Posterior cingulate gyrus (tissue), 11 donors: ENCODE measurements at regions not wholly inside any gene's neighbourhood (a gene's known extent, or its start where the extent isn't known, plus 50 kb on each side); places are given as distances from the start of the nearest gene placed in this dataset.
A peak's percentile ranks its signal among the peaks of the same experiment; 100 is the strongest.
"Not testable (repeated sequence)": the region's sequence is repeated elsewhere in the genome, so short reads cannot be mapped to it uniquely, and the experiment has no call there.

Experiments used
- DNase-seq, 10 donors: peaks; one replicate each; pipeline versions ENCODE4 v3.0.0 to v3.0.0-alpha.2; 2020 to 2021; ENCODE audit warnings: mixed read lengths in 3 of 10
- intact Hi-C: fragments of 100-400 bp; cut with DNase I; formaldehyde crosslinking; loops from one replicate; pipeline ENCODE4 v1.15.1; 2023

- intact Hi-C loops, result no loop called here
- no peak for DNase-seq
Measured at GRCh38 chr9:110073356-110073905, 134.5 kb downstream of the C9orf152 start.

GRCh38 chr9:110076894-110077725 lies 130.8 kb downstream of the C9orf152 start:
- DNase-seq, result no peak
- intact Hi-C loops, result no loop called here

- intact Hi-C loops, result no loop called here
- DNase-seq, result no peak
Measured at GRCh38 chr9:110077925-110078324, 130.0 kb downstream of the C9orf152 start.

GRCh38 chr9:110078604-110079003 lies 129.4 kb downstream of the C9orf152 start:
- no peak for DNase-seq

GRCh38 chr9:110081395-110081794 lies 126.6 kb downstream of the C9orf152 start:
- intact Hi-C loops, result no loop called here
- DNase-seq, result no peak

More at GRCh38 chr9:110078604-110079003, 129.4 kb downstream of the C9orf152 start:
- intact Hi-C loops, result no loop called here

GRCh38 chr9:110083866-110084265 lies 124.1 kb downstream of the C9orf152 start:
- DNase-seq, result no peak
- intact Hi-C loops, result no loop called here

GRCh38 chr9:110086537-110086936 lies 121.4 kb downstream of the C9orf152 start:
- intact Hi-C loops, result no loop called here

GRCh38 chr9:110087605-110088004 lies 120.4 kb downstream of the C9orf152 start:
- intact Hi-C loops, result no loop called here
- no peak for DNase-seq

More at GRCh38 chr9:110086537-110086936, 121.4 kb downstream of the C9orf152 start:
- DNase-seq, result no peak

GRCh38 chr9:110088099-110088498 lies 119.9 kb downstream of the C9orf152 start:
- intact Hi-C loops, result no loop called here
- no peak for DNase-seq

GRCh38 chr9:110089681-110090370 lies 118.1 kb downstream of the C9orf152 start:
- no peak for DNase-seq
- intact Hi-C loops, result no loop called here

- intact Hi-C loops, result no loop called here
- DNase-seq, result no peak
Measured at GRCh38 chr9:110092792-110093191, 115.2 kb downstream of the C9orf152 start.

- intact Hi-C loops, result no loop called here
- no peak for DNase-seq
Measured at GRCh38 chr9:110093417-110093816, 114.5 kb downstream of the C9orf152 start.

- intact Hi-C loops, result no loop called here
- no peak for DNase-seq
Measured at GRCh38 chr9:110093871-110094270, 114.1 kb downstream of the C9orf152 start.

GRCh38 chr9:110095161-110095595 lies 112.8 kb downstream of the C9orf152 start:
- intact Hi-C loops, result no loop called here

GRCh38 chr9:110095776-110096175 lies 112.2 kb downstream of the C9orf152 start:
- no peak for DNase-seq
- intact Hi-C loops, result no loop called here

More at GRCh38 chr9:110095161-110095595, 112.8 kb downstream of the C9orf152 start:
- DNase-seq, result no peak

- intact Hi-C loops, DNase-seq: not testable (repeated sequence)
Measured at GRCh38 chr9:110096674-110097073, 111.3 kb downstream of the C9orf152 start.

GRCh38 chr9:110099236-110100095 lies 108.5 kb downstream of the C9orf152 start:
- DNase-seq, result peak in 3 of 10 donors; percentile 7 to 82 (median 22)
- intact Hi-C loops, result no loop called here

GRCh38 chr9:110101531-110102161 lies 106.3 kb downstream of the C9orf152 start:
- DNase-seq, result no peak
- intact Hi-C loops, result no loop called here

- no peak for DNase-seq
Measured at GRCh38 chr9:110103257-110103656, 104.7 kb downstream of the C9orf152 start.

GRCh38 chr9:110104261-110104809 lies 103.6 kb downstream of the C9orf152 start:
- intact Hi-C loops, result no loop called here
- no peak for DNase-seq

More at GRCh38 chr9:110103257-110103656, 104.7 kb downstream of the C9orf152 start:
- intact Hi-C loops, result no loop called here
